Neuronal stem cell (in vitro differentiated cells): ENCODE measurements at regions not wholly inside any gene's neighbourhood (a gene's known extent, or its start where the extent isn't known, plus 50 kb on each side); places are given as distances from the start of the nearest gene placed in this dataset.

ENCODE experiments used
- DNase-seq: peaks from one replicate; pipeline ENCODE4 v3.0.0-alpha.2; 2013; ENCODE audit warnings: low spot score
- H2AFZ ChIP-seq: one replicate; pipeline ENCODE4 v1.6.1; 2013; ENCODE audit warnings: mild to moderate bottlenecking, low read length, inconsistent platforms
- H2AK5ac ChIP-seq: 2 replicates; pipeline ENCODE4 v1.6.1; 2013; ENCODE audit warnings: low read depth, mild to moderate bottlenecking, inconsistent platforms, low read length, moderate library complexity, mixed read lengths
- H2BK120ac ChIP-seq: 2 replicates; pipeline ENCODE4 v1.6.1; 2013; ENCODE audit warnings: low read depth, mild to moderate bottlenecking, inconsistent platforms, low read length, moderate library complexity, mixed read lengths
- H2BK12ac ChIP-seq: one replicate; pipeline ENCODE4 v1.6.1; 2013; ENCODE audit warnings: low read length, inconsistent platforms
- H2BK15ac ChIP-seq: 2 replicates; pipeline ENCODE4 v1.6.1; 2013; ENCODE audit warnings: mild to moderate bottlenecking, low read length, inconsistent platforms, mixed read lengths
- H2BK5ac ChIP-seq: one replicate; pipeline ENCODE4 v1.6.1; 2013; ENCODE audit warnings: inconsistent platforms, mild to moderate bottlenecking, low read length, moderate library complexity
- H3K14ac ChIP-seq: one replicate; pipeline ENCODE4 v1.6.1; 2013; ENCODE audit warnings: low read length, inconsistent platforms
- H3K18ac ChIP-seq: 2 replicates; pipeline ENCODE4 v1.6.1; 2013; ENCODE audit warnings: low read length, inconsistent platforms
- H3K23ac ChIP-seq: 2 replicates; pipeline ENCODE4 v1.6.1; 2013; ENCODE audit warnings: low read depth, mild to moderate bottlenecking, mixed read lengths, low read length, inconsistent platforms; ENCODE audit not compliant: poor library complexity
- H3K27ac ChIP-seq: replicated peaks from 3 replicates; pipeline ENCODE4 v1.5.1; 2013; ENCODE audit warnings: low read length, inconsistent platforms
- H3K27me3 ChIP-seq, 3 experiments: 2 replicates each; pipeline ENCODE4 v1.6.1; 2013; ENCODE audit warnings: low read length in 3 of 3, mild to moderate bottlenecking in 2 of 3, inconsistent platforms in 1 of 3, low read depth in 1 of 3, mixed read lengths in 1 of 3, moderate library complexity in 1 of 3; ENCODE audit not compliant: control insufficient read depth in 3 of 3, insufficient read depth in 3 of 3
- H3K36me3 ChIP-seq, 2 donors: replicated peaks in 1 of 2; 2 replicates each; pipeline ENCODE4 v1.6.1; 2013; ENCODE audit warnings: low read length in 2 of 2; ENCODE audit not compliant: control insufficient read depth in 2 of 2, insufficient read depth in 2 of 2
- H3K4ac ChIP-seq: 2 replicates; pipeline ENCODE4 v1.6.1; 2013; ENCODE audit warnings: inconsistent platforms, mild to moderate bottlenecking, low read length, moderate library complexity
- H3K4me1 ChIP-seq, 2 donors: 1 replicate in 1 of 2; 2 replicates in 1 of 2; pipeline ENCODE4 v1.6.1; 2013; ENCODE audit warnings: low read length in 2 of 2, low read depth in 1 of 2; ENCODE audit not compliant: control insufficient read depth in 2 of 2, insufficient read depth in 1 of 2
- H3K4me2 ChIP-seq: one replicate; pipeline ENCODE4 v1.6.1; 2013; ENCODE audit warnings: mild to moderate bottlenecking, low read length, inconsistent platforms; ENCODE audit not compliant: insufficient read depth, poor library complexity, severe bottlenecking
- H3K4me3 ChIP-seq, 2 donors: 2 replicates each; pipeline ENCODE4 v1.5.1; 2013; ENCODE audit warnings: low read length in 2 of 2, mild to moderate bottlenecking in 2 of 2, inconsistent platforms in 1 of 2, moderate library complexity in 1 of 2
- H3K79me1 ChIP-seq: one replicate; pipeline ENCODE4 v1.6.1; 2013; ENCODE audit warnings: low read depth, mild to moderate bottlenecking, inconsistent platforms, low read length, moderate library complexity
- H3K9ac ChIP-seq: one replicate; pipeline ENCODE4 v1.6.1; 2013; ENCODE audit warnings: mild to moderate bottlenecking, low read depth, low read length, inconsistent platforms; ENCODE audit not compliant: poor library complexity
- H3K9me3 ChIP-seq, 2 donors: replicated peaks in 1 of 2; 2 replicates each; pipeline versions ENCODE3 to v1.6.1; 2013; ENCODE audit warnings: low read length in 2 of 2, mild to moderate bottlenecking in 2 of 2, inconsistent platforms in 1 of 2, low read depth in 1 of 2, mixed read lengths in 1 of 2, moderate library complexity in 1 of 2; ENCODE audit not compliant: control insufficient read depth in 2 of 2, insufficient read depth in 1 of 2
- H4K8ac ChIP-seq: one replicate; pipeline ENCODE4 v1.6.1; 2013; ENCODE audit warnings: low read depth, mild to moderate bottlenecking, inconsistent platforms, low read length, moderate library complexity
- H4K91ac ChIP-seq: one replicate; pipeline ENCODE4 v1.6.1; 2013; ENCODE audit warnings: low read length, low read depth, mild to moderate bottlenecking, inconsistent platforms; ENCODE audit not compliant: poor library complexity
- WGBS, 2 donors: extraction: QIAGEN DNeasy Blood & Tissue Kit; methylation state at CpG; one replicate each; pipeline ENCODE4 v1.1.7; 2013; ENCODE audit warnings: missing lambda C conversion rate in 2 of 2, mixed read lengths in 1 of 2; ENCODE audit not compliant: insufficient read length in 2 of 2, insufficient replicate concordance in 1 of 2; ENCODE audit errors: extremely low coverage in 2 of 2; 5-methylcytosine and 5-hydroxymethylcytosine counted together

GRCh38 chr4:173821876-173822275, 291.8 kb upstream of the HAND2 start:
- Histone ChIP-seq H3K9me3 (no peaks in the 10 kb centered on the region), H2BK5ac (no peak overlapping the region), H3K27ac (no peak overlapping the region), H3K4me2 (no peak overlapping the region), H2AFZ (no peak overlapping the region), H3K27me3 (no peaks in the 10 kb centered on the region), H3K14ac (no peak overlapping the region), H2BK12ac (no peak overlapping the region), H2BK120ac (no peak overlapping the region), H3K23ac (no peak overlapping the region), H3K18ac (no peak overlapping the region), H3K9ac (no peak overlapping the region), H2AK5ac (no peak overlapping the region), H3K36me3 (no peaks in the 10 kb centered on the region), H3K79me1 (no peaks in the 10 kb centered on the region), H4K8ac (no peak overlapping the region), H2BK15ac (no peak overlapping the region), H3K4ac (no peak overlapping the region), H4K91ac (no peak overlapping the region), H3K4me3 (no peak overlapping the region), H3K4me1 (no peaks in the 10 kb centered on the region)
- WGBS, 2 donors: no CpG with 5 or more reads among the region's 3 CpGs
- DNase-seq: no peak

DNA sequence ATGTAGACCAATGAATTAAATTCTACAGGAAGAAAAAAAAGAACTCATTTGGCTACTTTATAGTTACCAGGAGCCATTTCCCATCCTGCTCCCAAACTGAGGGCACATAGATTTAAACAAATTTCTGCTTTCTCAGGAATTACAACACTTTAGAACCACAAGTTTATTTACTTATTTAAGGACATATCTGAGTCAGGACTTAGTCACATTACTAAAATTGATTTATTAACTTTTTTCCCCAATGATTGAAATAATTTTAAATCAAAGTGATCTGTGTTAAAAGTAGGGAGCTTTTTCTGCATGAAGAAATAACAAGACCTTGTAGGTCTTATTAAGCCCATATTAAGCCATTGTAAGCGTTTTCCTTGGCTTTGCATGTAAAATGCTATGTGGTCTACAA, 291.0 kb upstream of the HAND2 start:
- H4K91ac ChIP-seq: no peak overlapping the region
- DNase-seq: no peak
- no peak overlapping the region for H2BK120ac ChIP-seq
- no peak overlapping the region for H3K18ac ChIP-seq
- no peak overlapping the region for H4K8ac ChIP-seq
- no CpG with 5 or more reads among the region's 1 CpG for WGBS, 2 donors
- H2AFZ ChIP-seq: no peak overlapping the region
- no peak overlapping the region for H3K23ac ChIP-seq
- no peak overlapping the region for H2BK15ac ChIP-seq
- H3K9ac ChIP-seq: no peak overlapping the region
- no peak overlapping the region for H3K4ac ChIP-seq
- H3K36me3 ChIP-seq: no peaks in the 10 kb centered on the region
- H3K9me3 ChIP-seq: no peaks in the 10 kb centered on the region
- H3K79me1 ChIP-seq: no peaks in the 10 kb centered on the region
- no peak overlapping the region for H3K27ac ChIP-seq
- no peaks in the 10 kb centered on the region for H3K4me1 ChIP-seq
- H3K14ac ChIP-seq: no peak overlapping the region
- no peaks in the 10 kb centered on the region for H3K27me3 ChIP-seq
- H2AK5ac ChIP-seq: no peak overlapping the region
- no peak overlapping the region for H2BK5ac ChIP-seq
- H2BK12ac ChIP-seq: no peak overlapping the region
- no peak overlapping the region for H3K4me3 ChIP-seq
- H3K4me2 ChIP-seq: no peak overlapping the region

- DNase-seq: no peak
- H3K9ac ChIP-seq: no peak overlapping the region
- no peaks in the 10 kb centered on the region for H3K36me3 ChIP-seq
- peaks cover 0 to 2% of the 10 kb centered on the region in 2 donors for H3K4me1 ChIP-seq
- H3K14ac ChIP-seq: no peak overlapping the region
- H3K27me3 ChIP-seq: no peaks in the 10 kb centered on the region
- H3K4me2 ChIP-seq: no peak overlapping the region
- no peaks in the 10 kb centered on the region for H3K9me3 ChIP-seq
- H2AK5ac ChIP-seq: no peak overlapping the region
- no peak overlapping the region for H2BK120ac ChIP-seq
- H2AFZ ChIP-seq: no peak overlapping the region
- no peak overlapping the region for H2BK5ac ChIP-seq
- H3K27ac ChIP-seq: no peak overlapping the region
- no peak overlapping the region for H4K8ac ChIP-seq
- WGBS, 2 donors: no CpG with 5 or more reads among the region's 2 CpGs
- no peak overlapping the region for H3K18ac ChIP-seq
- no peak overlapping the region for H2BK15ac ChIP-seq
- no peak overlapping the region for H3K4ac ChIP-seq
- H4K91ac ChIP-seq: no peak overlapping the region
- H3K79me1 ChIP-seq: no peaks in the 10 kb centered on the region
- H2BK12ac ChIP-seq: no peak overlapping the region
- no peak overlapping the region for H3K4me3 ChIP-seq
- no peak overlapping the region for H3K23ac ChIP-seq
Measured at GRCh38 chr4:173807347-173807746, 277.3 kb upstream of the HAND2 start.

DNA sequence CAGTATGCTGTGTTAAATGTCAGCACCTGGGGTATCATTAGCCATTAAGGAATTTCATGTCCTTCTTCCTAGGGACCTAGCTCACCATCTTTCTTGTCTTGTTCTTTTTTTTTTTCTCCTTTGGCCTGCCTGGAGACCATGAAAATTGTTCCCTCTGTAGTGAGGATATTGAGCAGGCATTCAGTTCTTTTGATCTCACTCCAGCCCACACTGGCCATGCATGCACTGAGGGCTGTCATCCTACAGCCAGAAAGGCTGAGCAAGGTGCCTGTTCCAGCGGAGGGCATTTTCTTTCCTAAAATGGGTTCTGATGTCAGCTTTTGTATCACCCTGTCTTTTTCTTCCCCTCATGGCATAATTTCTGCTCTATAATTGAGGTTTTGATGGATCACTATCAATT, 275.9 kb upstream of the HAND2 start:
- Histone ChIP-seq H2BK15ac (no peak overlapping the region), H3K4me3 (no peak overlapping the region), H3K23ac (no peak overlapping the region), H2BK5ac (no peak overlapping the region), H3K4me2 (no peak overlapping the region), H3K4ac (no peak overlapping the region), H3K4me1 (peaks cover 0 to 6% of the 10 kb centered on the region in 2 donors), H3K18ac (no peak overlapping the region), H3K9me3 (no peaks in the 10 kb centered on the region), H2AK5ac (no peak overlapping the region), H4K91ac (no peak overlapping the region), H3K14ac (no peak overlapping the region), H3K27ac (no peak overlapping the region), H2BK120ac (no peak overlapping the region), H3K27me3 (no peaks in the 10 kb centered on the region), H4K8ac (no peak overlapping the region), H3K79me1 (no peaks in the 10 kb centered on the region), H2BK12ac (no peak overlapping the region), H3K36me3 (no peaks in the 10 kb centered on the region), H2AFZ (no peak overlapping the region), H3K9ac (no peak overlapping the region)
- WGBS, 2 donors: no CpG with 5 or more reads among the region's 1 CpG
- no peak for DNase-seq
